Loucy (cell line): ENCODE measurements at regions not wholly inside any gene's neighbourhood (a gene's known extent, or its start where the extent isn't known, plus 50 kb on each side); places are given as distances from the start of the nearest gene placed in this dataset.

Experiments used
- EZH2phosphoT487 ChIP-seq: fragments of 200-600 bp; IDR thresholded peaks from 2 replicates; pipeline ENCODE4 v1.6.1; 2018; ENCODE audit warnings: antibody characterized with exemption, mild to moderate bottlenecking, moderate library complexity, borderline replicate concordance
- TF ChIP-seq, protein P1 (sequence below): fragments of 200-600 bp; sonication (generic); conservative IDR thresholded peaks from 2 replicates; pipeline ENCODE4 v1.5.1; 2014; ENCODE audit warnings: mild to moderate bottlenecking, antibody characterized with exemption, low read length

DNA sequence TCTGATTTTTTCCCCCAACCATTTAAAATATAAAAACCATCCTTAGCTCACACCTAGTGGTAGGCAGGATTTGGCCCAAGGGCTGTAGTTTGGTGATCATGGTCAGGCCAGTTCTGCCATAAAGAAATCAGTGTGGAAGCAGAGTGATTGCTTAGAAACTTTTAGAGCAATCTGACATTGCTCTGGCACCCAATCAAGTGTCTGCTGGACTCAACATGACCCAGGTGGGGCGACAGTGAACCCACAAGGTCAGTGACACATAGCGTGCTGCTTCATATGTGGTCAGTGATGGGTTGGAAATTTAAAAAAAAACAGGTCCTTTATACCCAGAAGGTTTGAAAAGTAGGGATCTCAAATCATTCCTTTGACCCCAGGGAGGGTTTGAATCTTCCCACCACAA is 107.9 kb downstream of the BANF2 start:
- TF ChIP-seq, protein P1, sequence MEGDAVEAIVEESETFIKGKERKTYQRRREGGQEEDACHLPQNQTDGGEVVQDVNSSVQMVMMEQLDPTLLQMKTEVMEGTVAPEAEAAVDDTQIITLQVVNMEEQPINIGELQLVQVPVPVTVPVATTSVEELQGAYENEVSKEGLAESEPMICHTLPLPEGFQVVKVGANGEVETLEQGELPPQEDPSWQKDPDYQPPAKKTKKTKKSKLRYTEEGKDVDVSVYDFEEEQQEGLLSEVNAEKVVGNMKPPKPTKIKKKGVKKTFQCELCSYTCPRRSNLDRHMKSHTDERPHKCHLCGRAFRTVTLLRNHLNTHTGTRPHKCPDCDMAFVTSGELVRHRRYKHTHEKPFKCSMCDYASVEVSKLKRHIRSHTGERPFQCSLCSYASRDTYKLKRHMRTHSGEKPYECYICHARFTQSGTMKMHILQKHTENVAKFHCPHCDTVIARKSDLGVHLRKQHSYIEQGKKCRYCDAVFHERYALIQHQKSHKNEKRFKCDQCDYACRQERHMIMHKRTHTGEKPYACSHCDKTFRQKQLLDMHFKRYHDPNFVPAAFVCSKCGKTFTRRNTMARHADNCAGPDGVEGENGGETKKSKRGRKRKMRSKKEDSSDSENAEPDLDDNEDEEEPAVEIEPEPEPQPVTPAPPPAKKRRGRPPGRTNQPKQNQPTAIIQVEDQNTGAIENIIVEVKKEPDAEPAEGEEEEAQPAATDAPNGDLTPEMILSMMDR, result no peak
- TF ChIP-seq EZH2phosphoT487, result no peak
